Esophagus (tissue), 2 donors: ENCODE measurements at regions not wholly inside any gene's neighbourhood (a gene's known extent, or its start where the extent isn't known, plus 50 kb on each side); places are given as distances from the start of the nearest gene placed in this dataset.

Experiments
- H3K27ac ChIP-seq, 2 donors: one replicate each; pipeline ENCODE4 v1.5.1; 2013; ENCODE audit warnings: low read depth in 2 of 2, mild to moderate bottlenecking in 2 of 2, inconsistent platforms in 1 of 2, low read length in 1 of 2, moderate library complexity in 1 of 2
- H3K27me3 ChIP-seq, 2 donors: one replicate each; pipeline ENCODE4 v1.6.1; 2013; ENCODE audit warnings: low read length in 2 of 2, control low read depth in 1 of 2, mild to moderate bottlenecking in 1 of 2; ENCODE audit not compliant: insufficient read depth in 2 of 2, control insufficient read depth in 1 of 2
- H3K36me3 ChIP-seq, 2 donors: one replicate each; pipeline ENCODE4 v1.6.1; 2013; ENCODE audit warnings: low read length in 1 of 2; ENCODE audit not compliant: control insufficient read depth in 2 of 2, insufficient read depth in 2 of 2
- H3K4me1 ChIP-seq, 2 donors: one replicate each; pipeline ENCODE4 v1.6.1; 2013; ENCODE audit warnings: low read length in 1 of 2; ENCODE audit not compliant: control insufficient read depth in 2 of 2, insufficient read depth in 2 of 2
- H3K4me3 ChIP-seq, 2 donors: one replicate each; pipeline ENCODE4 v1.5.1; 2013; ENCODE audit warnings: low read length in 2 of 2, mild to moderate bottlenecking in 2 of 2, low read depth in 1 of 2, moderate library complexity in 1 of 2
- H3K9me3 ChIP-seq, 2 donors: one replicate each; pipeline ENCODE4 v1.6.1; 2013; ENCODE audit warnings: mild to moderate bottlenecking in 2 of 2, low read depth in 1 of 2, low read length in 1 of 2, moderate library complexity in 1 of 2; ENCODE audit not compliant: control insufficient read depth in 2 of 2, insufficient read depth in 1 of 2
- WGBS, 2 donors: extraction: QIAGEN DNeasy Blood & Tissue Kit; methylation state at CpG; one replicate each; pipeline ENCODE4 v1.1.7; 2013; 5-methylcytosine and 5-hydroxymethylcytosine counted together
- donor health status: healthy with polysubstance abuse.
- donor health status: Bipolar disorder and iron deficiency.

DNA sequence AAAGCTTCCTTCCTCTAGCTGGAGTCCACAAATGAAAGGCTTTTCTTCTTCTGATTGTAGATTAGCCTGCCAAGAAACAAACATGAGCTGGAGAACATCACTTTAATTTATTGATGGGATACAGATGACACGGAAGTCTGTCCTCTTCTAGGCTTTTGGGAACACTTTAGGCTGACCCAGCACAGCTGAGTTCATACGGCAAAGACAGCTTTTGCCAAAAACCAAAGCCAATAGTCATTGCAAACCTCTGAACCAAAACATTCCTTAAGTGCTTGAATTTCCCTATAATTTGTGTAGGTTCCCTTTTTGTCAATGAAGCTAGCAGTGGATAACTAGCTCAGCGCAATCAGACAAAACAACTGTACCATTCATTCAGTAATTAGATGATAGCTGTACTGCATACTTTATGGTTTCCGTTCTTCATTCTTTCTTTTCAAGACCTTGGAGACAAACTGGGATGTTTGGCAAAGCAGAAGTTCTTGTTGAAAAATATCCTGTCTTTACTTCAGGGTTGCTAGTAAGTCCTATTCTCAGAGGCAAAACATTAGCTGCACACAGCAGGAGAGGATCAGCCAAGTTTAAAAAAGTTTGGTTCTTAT, 95.7 kb upstream of the SPRY2 start:
- H3K4me1 ChIP-seq = no peaks in the 10 kb centered on the region
- H3K27me3 ChIP-seq = no peaks in the 10 kb centered on the region
- no peaks in the 10 kb centered on the region for H3K9me3 ChIP-seq
- 50 to 55% methylated on average over 4 of the region's 4 CpGs for WGBS, 2 donors
- H3K36me3 ChIP-seq = no peaks in the 10 kb centered on the region
- no peak overlapping the region for H3K4me3 ChIP-seq
- H3K27ac ChIP-seq = no peak overlapping the region

DNA sequence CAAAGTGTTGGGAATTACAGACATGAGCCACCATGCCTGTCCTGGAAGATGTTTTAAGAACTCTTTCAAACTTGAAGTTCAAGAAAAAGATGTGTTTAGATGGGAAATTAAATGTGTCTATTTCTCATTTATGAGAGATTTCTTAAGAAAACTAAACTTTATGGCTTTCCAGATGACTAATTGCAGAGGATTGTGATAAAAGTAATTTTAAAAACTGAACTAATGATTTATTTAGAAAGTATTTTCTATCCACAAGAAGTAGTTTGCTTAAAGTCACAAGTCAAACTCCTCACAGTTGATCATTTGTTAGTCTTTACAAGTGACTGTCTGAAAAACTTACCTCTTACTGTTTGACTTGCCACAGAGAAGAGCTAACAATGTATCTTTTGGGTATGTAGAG, 89.6 kb upstream of the SPRY2 start:
- H3K36me3 ChIP-seq = no peaks in the 10 kb centered on the region
- H3K27ac ChIP-seq = no peak overlapping the region
- H3K4me1 ChIP-seq = no peaks in the 10 kb centered on the region
- H3K27me3 ChIP-seq = no peaks in the 10 kb centered on the region
- H3K9me3 ChIP-seq = no peaks in the 10 kb centered on the region
- H3K4me3 ChIP-seq = no peak overlapping the region

DNA sequence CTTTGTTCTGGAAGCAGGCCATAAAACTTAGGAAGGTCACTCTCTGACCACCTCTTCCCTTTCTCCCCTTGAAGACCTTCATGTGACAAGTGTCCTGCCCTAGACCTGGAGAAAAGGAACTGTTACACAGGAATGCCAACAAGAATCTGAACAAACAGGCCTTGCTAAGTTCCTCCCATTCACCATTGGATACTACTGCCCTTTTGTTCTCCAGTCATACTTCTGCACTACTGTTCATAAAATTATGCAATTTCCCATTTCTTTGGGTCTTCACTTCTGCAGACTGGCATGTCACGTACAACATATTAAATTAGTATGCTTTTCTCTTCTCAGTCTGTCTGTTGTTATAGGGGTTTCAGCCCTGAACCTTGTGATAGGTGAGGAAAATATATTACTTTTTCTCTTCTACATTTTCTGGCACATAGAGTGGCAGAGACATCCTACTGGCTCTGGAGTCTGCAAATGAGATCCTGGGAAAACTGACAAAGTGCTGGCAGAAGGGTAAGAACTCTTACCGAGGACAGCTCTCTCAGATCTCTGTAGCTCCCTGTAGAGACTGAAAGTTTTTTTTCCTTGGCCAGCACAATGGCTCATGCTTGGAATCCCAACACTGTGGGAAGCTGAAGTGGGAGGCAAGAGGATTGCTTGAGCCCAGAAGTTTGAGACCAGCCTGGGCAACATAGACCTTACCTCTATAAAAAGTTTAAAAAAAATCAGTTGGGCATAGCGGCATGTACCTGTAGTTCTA, 87.6 kb upstream of the SPRY2 start:
- peaks cover 0 to 4% of the 10 kb centered on the region in 2 donors for H3K9me3 ChIP-seq
- H3K4me3 ChIP-seq = no peak overlapping the region
- no peaks in the 10 kb centered on the region for H3K36me3 ChIP-seq
- H3K27ac ChIP-seq = no peak overlapping the region
- H3K4me1 ChIP-seq = no peaks in the 10 kb centered on the region
- WGBS, 2 donors = 85 to 86% methylated on average over 3 of the region's 3 CpGs
- no peaks in the 10 kb centered on the region for H3K27me3 ChIP-seq

DNA sequence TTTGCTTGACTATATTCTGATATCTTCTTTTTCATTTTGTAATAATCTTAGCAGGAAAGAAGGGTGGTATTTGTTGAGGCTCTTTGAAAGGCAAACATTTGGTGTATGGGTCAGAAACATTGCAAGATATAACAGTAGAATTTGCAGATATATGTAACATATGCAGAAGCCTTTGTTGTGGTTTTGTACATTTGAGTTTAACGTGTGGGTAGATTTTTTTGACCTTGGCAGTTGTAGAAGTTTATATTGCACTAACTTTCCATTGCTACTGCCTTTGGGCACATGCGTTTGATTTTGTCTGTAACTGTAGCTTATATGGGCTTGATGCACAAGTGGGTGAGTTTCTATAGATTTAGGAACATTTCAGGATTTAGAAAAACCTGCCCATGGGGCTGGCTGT, 78.5 kb upstream of the SPRY2 start:
- Histone ChIP-seq H3K4me3 (no peak overlapping the region), H3K27me3 (no peaks in the 10 kb centered on the region), H3K36me3 (no peaks in the 10 kb centered on the region), H3K4me1 (no peaks in the 10 kb centered on the region), H3K27ac (no peak overlapping the region), H3K9me3 (peaks cover 0 to 4% of the 10 kb centered on the region in 2 donors)
- 52 to 58% methylated on average over 2 of the region's 2 CpGs for WGBS, 2 donors

DNA sequence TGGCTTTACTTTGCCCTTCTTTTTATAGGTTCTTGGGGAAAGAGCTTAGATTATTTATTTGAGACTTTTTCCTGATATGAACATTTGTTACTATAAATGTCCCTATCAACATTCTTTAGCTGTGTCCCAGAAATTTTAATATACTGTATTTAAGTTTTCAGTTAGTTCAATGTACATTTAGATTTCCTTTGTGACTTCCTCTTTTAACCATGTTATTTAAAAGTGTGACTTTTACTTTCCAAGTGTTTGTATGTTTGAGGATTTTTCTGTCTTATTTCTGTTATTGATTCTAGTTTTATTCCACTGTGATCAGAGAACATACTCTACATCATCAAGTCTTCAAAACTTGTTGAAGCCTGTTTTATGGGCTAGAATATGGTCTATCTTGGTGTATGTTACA, 72.7 kb upstream of the SPRY2 start:
- no peaks in the 10 kb centered on the region for H3K27me3 ChIP-seq
- no peak overlapping the region for H3K27ac ChIP-seq
- no peaks in the 10 kb centered on the region for H3K4me1 ChIP-seq
- H3K4me3 ChIP-seq = no peak overlapping the region
- H3K36me3 ChIP-seq = no peaks in the 10 kb centered on the region
- H3K9me3 ChIP-seq = no peaks in the 10 kb centered on the region

DNA sequence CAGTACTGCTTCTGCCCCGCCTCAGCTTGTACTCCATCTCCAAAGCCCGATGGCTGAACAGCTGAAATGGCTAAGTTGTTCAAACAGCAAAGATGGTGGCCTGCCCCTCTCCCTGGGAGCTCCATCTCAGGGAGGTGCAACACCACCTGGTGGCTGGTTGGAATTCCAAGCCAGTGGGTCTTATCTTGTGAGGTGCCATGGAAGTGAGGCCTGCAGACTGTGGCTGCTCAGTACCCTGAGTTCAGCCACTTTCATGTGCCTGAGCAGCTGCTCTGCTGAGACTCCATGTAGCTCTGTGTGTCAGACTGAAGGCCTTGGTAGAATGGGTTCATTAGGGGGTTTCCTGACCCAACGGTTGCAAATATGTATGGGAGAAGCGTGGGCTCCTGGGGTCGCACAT, 67.3 kb upstream of the SPRY2 start:
- H3K4me3 ChIP-seq = no peak overlapping the region
- H3K27me3 ChIP-seq = no peaks in the 10 kb centered on the region
- no peak overlapping the region for H3K27ac ChIP-seq
- H3K36me3 ChIP-seq = no peaks in the 10 kb centered on the region
- H3K9me3 ChIP-seq = no peaks in the 10 kb centered on the region
- no peaks in the 10 kb centered on the region for H3K4me1 ChIP-seq
- WGBS, 2 donors = 86 to 92% methylated on average over 5 of the region's 5 CpGs

DNA sequence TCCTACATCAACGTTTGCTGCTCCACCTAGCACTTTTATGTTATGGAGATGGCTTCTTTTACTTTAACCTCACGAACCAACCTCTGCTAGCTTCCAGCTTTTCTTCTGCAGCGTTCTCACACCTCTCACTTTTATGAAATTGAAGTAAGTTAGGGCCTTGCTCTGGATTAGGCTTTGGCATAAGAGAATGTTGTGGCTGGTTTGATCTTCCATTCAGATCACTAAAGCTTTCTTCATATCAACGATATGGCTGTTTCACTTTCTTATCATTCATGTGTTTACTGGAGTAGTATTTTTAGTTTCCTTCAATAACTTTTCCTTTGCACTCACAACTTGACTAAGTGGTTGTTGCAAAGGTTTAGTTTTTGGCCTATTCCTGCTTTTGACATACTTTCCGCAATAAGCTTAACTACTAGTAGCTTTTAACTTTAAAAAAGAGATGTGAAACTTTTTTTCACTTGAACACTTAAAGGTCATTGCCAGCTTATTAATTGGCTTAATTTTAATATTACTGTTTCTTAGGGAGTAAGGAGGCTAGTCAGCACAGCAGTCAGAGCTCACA, 60.0 kb upstream of the SPRY2 start:
- no peak overlapping the region for H3K27ac ChIP-seq
- H3K36me3 ChIP-seq = no peaks in the 10 kb centered on the region
- no peak overlapping the region for H3K4me3 ChIP-seq
- 70 to 77% methylated on average over 5 of the region's 5 CpGs for WGBS, 2 donors
- H3K9me3 ChIP-seq = no peaks in the 10 kb centered on the region
- no peaks in the 10 kb centered on the region for H3K27me3 ChIP-seq
- no peaks in the 10 kb centered on the region for H3K4me1 ChIP-seq

DNA sequence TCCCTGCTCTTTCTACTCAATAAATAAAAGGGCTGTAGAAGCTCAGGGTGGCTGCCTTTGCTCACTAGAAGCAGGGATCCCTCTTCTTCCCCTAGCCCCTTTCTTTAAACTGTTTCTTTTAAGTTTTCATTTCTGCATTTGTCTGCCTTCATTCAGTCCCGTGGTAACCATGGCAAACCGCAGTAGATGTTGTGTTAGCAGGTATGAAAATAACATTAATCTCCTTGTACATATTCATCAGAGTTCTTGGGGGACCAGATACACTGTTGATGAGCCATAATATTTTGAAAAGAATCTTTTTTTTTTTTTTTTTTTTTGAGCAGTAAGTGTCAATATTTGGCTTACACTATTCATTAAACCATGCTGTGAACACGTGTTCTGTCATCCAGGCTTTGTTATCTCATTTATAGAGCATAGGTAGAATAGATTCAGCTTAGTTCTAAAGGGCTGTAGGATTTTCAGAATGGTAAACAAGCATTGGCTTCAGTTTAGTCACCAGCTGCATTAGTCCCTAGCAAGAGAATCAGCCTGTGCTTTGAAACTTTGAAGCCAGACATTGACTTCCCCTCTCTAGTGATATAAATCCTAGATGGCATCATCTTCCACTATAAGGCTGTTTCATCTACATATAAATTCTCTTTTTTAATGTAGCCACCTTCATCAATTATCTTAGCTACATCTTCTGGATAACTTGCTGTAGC, 59.4 kb upstream of the SPRY2 start:
- 36 to 44% methylated on average over 3 of the region's 3 CpGs for WGBS, 2 donors
- H3K4me3 ChIP-seq = no peak overlapping the region
- H3K27ac ChIP-seq = no peak overlapping the region
- no peaks in the 10 kb centered on the region for H3K9me3 ChIP-seq
- no peaks in the 10 kb centered on the region for H3K4me1 ChIP-seq
- no peaks in the 10 kb centered on the region for H3K36me3 ChIP-seq
- no peaks in the 10 kb centered on the region for H3K27me3 ChIP-seq

DNA sequence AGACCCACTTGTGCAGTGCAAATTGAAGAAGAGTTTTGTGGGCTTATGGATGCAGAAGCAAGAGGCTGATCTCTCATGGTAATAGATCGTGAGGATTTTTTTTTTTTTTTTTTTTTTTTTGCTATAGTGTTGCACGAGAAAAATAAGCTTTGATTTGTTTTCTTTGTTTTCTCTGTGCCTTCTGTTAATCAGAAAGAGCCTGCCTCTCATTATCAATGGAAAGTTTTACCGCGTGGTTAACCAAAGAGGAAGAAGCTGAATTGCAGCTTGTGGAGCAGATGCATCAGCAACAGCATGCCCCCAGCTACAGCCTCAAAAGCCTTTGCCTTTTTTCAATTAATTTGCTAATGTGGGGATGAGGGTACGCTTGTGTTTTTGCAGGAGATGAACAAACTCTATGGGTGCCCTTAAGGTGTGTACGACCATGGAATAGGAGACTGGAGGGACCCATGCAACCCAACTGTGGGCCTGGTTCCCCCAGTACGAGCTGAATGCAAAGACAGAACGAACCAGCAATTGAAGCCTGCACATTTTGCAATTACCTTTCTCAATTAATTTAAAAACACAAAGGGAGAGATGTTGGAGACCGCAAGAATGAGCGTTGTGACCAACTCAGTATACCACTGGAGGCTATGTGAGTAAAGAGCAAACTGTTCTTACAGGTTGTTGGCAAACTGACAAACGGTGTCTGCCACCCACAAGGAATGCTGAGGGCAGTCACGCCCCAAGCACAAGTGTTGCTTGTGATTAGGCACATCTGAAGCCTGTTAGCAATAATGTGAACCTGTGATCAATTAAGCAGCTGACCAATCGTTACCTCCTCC, 58.6 kb upstream of the SPRY2 start:
- H3K4me1 ChIP-seq = no peaks in the 10 kb centered on the region
- no peaks in the 10 kb centered on the region for H3K9me3 ChIP-seq
- WGBS, 2 donors = 52 to 56% methylated on average over 13 of the region's 13 CpGs
- H3K27ac ChIP-seq = no peak overlapping the region
- H3K4me3 ChIP-seq = no peak overlapping the region
- H3K27me3 ChIP-seq = no peaks in the 10 kb centered on the region
- no peaks in the 10 kb centered on the region for H3K36me3 ChIP-seq
